ENCODE measurements at regions not wholly inside any gene's neighbourhood (a gene's known extent, or its start where the extent isn't known, plus 50 kb on each side); places are given as distances from the start of the nearest gene placed in this dataset.

GRCh38 chr20:6502219-6502618 is 265.3 kb upstream of the BMP2 start:
- Histone ChIP-seq H4K20me1 (ENCODE audit: control insufficient read depth, insufficient read depth, insufficient read length) (no peaks in the 10 kb centered on the region), H4K5ac (ENCODE audit: insufficient read length, low read depth, low read length) (no peak overlapping the region), H2AFZ (ENCODE audit: low read length) (no peak overlapping the region), H4K91ac (ENCODE audit: insufficient read length, low read depth, low read length) (no peak overlapping the region), H3T11ph (ENCODE audit: low read length) (no peak overlapping the region), H2BK15ac (ENCODE audit: low read depth, low read length) (no peak overlapping the region), H3K4ac (ENCODE audit: low read depth, low read length) (no peak overlapping the region), H2BK5ac (ENCODE audit: insufficient read length, low read length) (no peak overlapping the region), H2BK12ac (ENCODE audit: insufficient read length, low read depth, low read length) (no peak overlapping the region), H3K9me3 (ENCODE audit: control insufficient read depth, low read depth, low read length) (no peaks in the 10 kb centered on the region), H3K56ac (ENCODE audit: insufficient read length, low read depth, low read length) (no peak overlapping the region), H3K4me2 (ENCODE audit: insufficient read depth, insufficient read length, low read length) (no peak overlapping the region), H3K79me1 (ENCODE audit: insufficient read depth, low read depth, low read length, poor library complexity, severe bottlenecking) (no peaks in the 10 kb centered on the region), H2BK120ac (ENCODE audit: low read depth, low read length, poor library complexity, severe bottlenecking) (no peak overlapping the region), H3K27ac (ENCODE audit: insufficient read length, low read depth, low read length) (no peak overlapping the region), H3K9ac (ENCODE audit: extremely low read depth, insufficient read length, low read length) (no peak overlapping the region), H3K79me2 (ENCODE audit: insufficient read depth, low read length) (no peaks in the 10 kb centered on the region), H4K8ac (replicated peaks; ENCODE audit: insufficient read length, low read depth, low read length) (no peak overlapping the region), H3K4me1 (ENCODE audit: insufficient read depth, low read length) (no peaks in the 10 kb centered on the region), H3K14ac (ENCODE audit: insufficient read depth, low read length) (no peak overlapping the region), H2AK5ac (ENCODE audit: insufficient read length, low read length) (no peak overlapping the region), H3K18ac (ENCODE audit: insufficient read length, low read depth, low read length) (no peak overlapping the region), H3K23me2 (ENCODE audit: insufficient read length, low read depth, low read length, poor library complexity, severe bottlenecking) (no peaks in the 10 kb centered on the region), H2BK20ac (ENCODE audit: low read depth, low read length, poor library complexity, severe bottlenecking) (no peak overlapping the region), H3K23ac (ENCODE audit: insufficient read length, low read depth, low read length) (no peak overlapping the region), H3K27me3 (ENCODE audit: insufficient read depth, low read length) (no peaks in the 10 kb centered on the region)
- H3K4me3 Mint-ChIP-seq = no peak overlapping the region
- WGBS (ENCODE audit: extremely low coverage, insufficient read length, low lambda C conversion rate) = no CpG with 5 or more reads among the region's 2 CpGs
- no peak for TF ChIP-seq CTCF (conservative IDR thresholded peaks at IDR 0.05)
- H3K36me3 Mint-ChIP-seq (ENCODE audit: insufficient read depth in 1 of 3, low read depth in 3 of 3) = peaks cover 0 to 3% (median 0%) of the 10 kb centered on the region in 3 experiments; a peak in 2 of 7 replicates
- H3K9me3 Mint-ChIP-seq = peaks cover 5% of the 10 kb centered on the region in 2 experiments
- H3K27me3 Mint-ChIP-seq (ENCODE audit: low read depth) = 0 out of 2 replicates have a peak, but pooled peaks cover 2% of the 10 kb centered on the region
- H3K4me1 Mint-ChIP-seq = no peaks in the 10 kb centered on the region
- DNase-seq = no peak
- no peak overlapping the region for H3K27ac Mint-ChIP-seq

Data from H9 (cell line).